K562 (cell line): ENCODE measurements at regions not wholly inside any gene's neighbourhood (a gene's known extent, or its start where the extent isn't known, plus 50 kb on each side); places are given as distances from the start of the nearest gene placed in this dataset.

Experiments used
- ATAC-seq: fragments of 200-7000 bp; cut with Tn5 transposase; 3 replicates; pipeline ENCODE4 v1.9.1; 2020; ENCODE audit warnings: moderate library complexity
- BruUV-seq: library from RNA; stranded (reverse); fragments of 400-500 nt; replicated peaks from 2 replicates; lab custom pipeline; 2021; lab: Mats Ljungman, UMichigan
- CTCF ChIA-PET: fragments of 300-600 bp; formaldehyde crosslinking; extraction: SDS; loops from one replicate; lab custom pipeline; 2021; ENCODE audit warnings: low intra/inter-chr PET ratio; lab: Yijun Ruan, JAX
- POLR2A ChIA-PET: fragments of 300-600, 350-650 bp; sonication (Branson Sonifier 250); formaldehyde crosslinking; extraction: SDS; loops from one replicate; lab custom pipeline; 2021; ENCODE audit warnings: antibody characterized with exemption, inconsistent platforms; lab: Yijun Ruan, JAX
- DNase-seq, 4 experiments: peaks; one replicate each; pipeline versions ENCODE4 v3.0.0 to v3.0.0-alpha.2; 2011 to 2018; ENCODE audit warnings: low spot score in 3 of 4, mixed read lengths in 3 of 4; ENCODE audit errors: extremely low read depth in 1 of 4
- FAIRE-seq: peaks from 2 replicates; lab custom pipeline; 2011; peaks lifted over from hg19 to GRCh38; lab: Jason Lieb, UNC
- H2AFZ ChIP-seq: 2 replicates; pipeline ENCODE4 v1.6.0; 2011; ENCODE audit warnings: low read depth, low read length, control low read depth, inconsistent platforms
- H3K27ac ChIP-seq: fragments of 200-600 bp; 3 replicates; pipeline ENCODE4 v1.8.0; 2011; ENCODE audit warnings: low read depth, mild to moderate bottlenecking, control low read depth, inconsistent platforms, low read length, moderate library complexity, mixed read lengths; ENCODE audit errors: extremely low read depth
- H3K27me3 ChIP-seq, 2 experiments: fragments of 300-600 bp in 1 of 2; 2 replicates in 1 of 2; 3 replicates in 1 of 2; pipeline versions ENCODE4 v1.6.0 to v1.8.0; 2011; ENCODE audit warnings: inconsistent platforms in 2 of 2, low read length in 2 of 2, mild to moderate bottlenecking in 1 of 2, mixed read lengths in 1 of 2, moderate library complexity in 1 of 2; ENCODE audit not compliant: control insufficient read depth in 2 of 2, insufficient read depth in 2 of 2
- H3K36me3 ChIP-seq: fragments of 300-600 bp; 3 replicates; pipeline ENCODE4 v1.8.0; 2011; ENCODE audit warnings: mild to moderate bottlenecking, low read length, inconsistent platforms; ENCODE audit not compliant: control insufficient read depth, insufficient read depth
- H3K4me1 ChIP-seq, 2 experiments: fragments of 200-600 bp in 1 of 2; replicated peaks in 1 of 2; 2 replicates in 1 of 2; 3 replicates in 1 of 2; pipeline versions ENCODE4 v1.5.1 to v1.8.0; 2011; ENCODE audit warnings: inconsistent platforms in 2 of 2, low read length in 2 of 2, mild to moderate bottlenecking in 1 of 2, mixed read lengths in 1 of 2, moderate library complexity in 1 of 2; ENCODE audit not compliant: control insufficient read depth in 2 of 2, insufficient read depth in 2 of 2
- H3K4me2 ChIP-seq: 2 replicates; pipeline ENCODE4 v1.6.1; 2011; ENCODE audit warnings: low read length, control low read depth, inconsistent platforms, mixed read lengths; ENCODE audit not compliant: insufficient read depth
- H3K4me3 ChIP-seq: fragments of 200-600 bp; sonication (generic), shearing (Covaris generic); 2 replicates; pipeline ENCODE4 v1.5.1; 2016; ENCODE audit warnings: control low read depth, inconsistent platforms
- H3K79me2 ChIP-seq: fragments of 200-600 bp; 3 replicates; pipeline ENCODE4 v1.8.0; 2011; ENCODE audit warnings: low read length, inconsistent platforms; ENCODE audit not compliant: control insufficient read depth, insufficient read depth
- H3K9ac ChIP-seq, 2 experiments: 2 replicates each; pipeline versions ENCODE4 v1.6.0 to v1.6.1; 2011; ENCODE audit warnings: low read depth in 2 of 2, low read length in 2 of 2, control low read depth in 1 of 2, inconsistent platforms in 1 of 2, mild to moderate bottlenecking in 1 of 2, mixed read lengths in 1 of 2; ENCODE audit not compliant: insufficient read depth in 1 of 2
- H3K9me1 ChIP-seq: one replicate; pipeline ENCODE4 v1.6.0; 2011; ENCODE audit warnings: inconsistent platforms, mild to moderate bottlenecking, low read length, moderate library complexity; ENCODE audit not compliant: control insufficient read depth, insufficient read depth
- H3K9me3 ChIP-seq: replicated peaks from 2 replicates; pipeline ENCODE4 v1.5.1; 2011; ENCODE audit warnings: low read depth, low read length, inconsistent platforms; ENCODE audit not compliant: control insufficient read depth, insufficient read depth
- H4K20me1 ChIP-seq: replicated peaks from 2 replicates; pipeline ENCODE4 v1.6.1; 2011; ENCODE audit warnings: low read length, inconsistent platforms, mixed read lengths; ENCODE audit not compliant: control insufficient read depth, insufficient read depth
- ATF6 ChIP-seq: sonication (generic); formaldehyde crosslinking; IDR thresholded peaks from 2 replicates; pipeline ENCODE4 v1.4.0; 2020; ENCODE audit warnings: mild to moderate bottlenecking, missing genetic modification reagents
- BRD9 ChIP-seq: fragments of 450-650 bp; IDR thresholded peaks from 2 replicates; pipeline ENCODE4 v1.6.1; 2018; ENCODE audit warnings: low read depth; ENCODE audit not compliant: partially characterized antibody
- HCFC1 ChIP-seq: IDR thresholded peaks from 2 replicates; pipeline ENCODE4 v1.6.1; 2012; ENCODE audit warnings: low read depth, low read length, improper control_type of control experiment
- IFI16 ChIP-seq: fragments of 250-450 bp; sonication (Bioruptor Pico); IDR thresholded peaks from 2 replicates; pipeline ENCODE4 v2.1.2; 2022; ENCODE audit warnings: mild to moderate bottlenecking, inconsistent platforms
- KHSRP ChIP-seq: fragments of 450-650 bp; IDR thresholded peaks from 2 replicates; pipeline ENCODE4 v1.6.1; 2017
- MCM2 ChIP-seq: fragments of 450-650 bp; IDR thresholded peaks from 2 replicates; pipeline ENCODE4 v1.6.1; 2017; ENCODE audit warnings: low read depth, mild to moderate bottlenecking
- NFE2 ChIP-seq: IDR thresholded peaks from 2 replicates; pipeline ENCODE4 v1.6.1; 2014; ENCODE audit warnings: antibody characterized with exemption, low read depth
- NR2C2 ChIP-seq, 2 experiments: fragments of 200-800 bp in 1 of 2; sonication (Bioruptor generic) in 1 of 2; sonication (generic) in 1 of 2; formaldehyde crosslinking in 1 of 2; IDR thresholded peaks; 2 replicates each; pipeline versions ENCODE4 v1.6.1 to v1.8.0; 2016 to 2022; ENCODE audit warnings: mild to moderate bottlenecking in 1 of 2, missing compliant biosample characterization in 1 of 2, missing genetic modification characterization in 1 of 2, missing genetic modification reagents in 1 of 2
- POU5F1 ChIP-seq: fragments of 150-350 bp; IDR thresholded peaks from 2 replicates; pipeline ENCODE4 v1.6.1; 2014; ENCODE audit warnings: borderline replicate concordance, low read length, low read depth, mild to moderate bottlenecking; ENCODE audit not compliant: partially characterized antibody
- RAD51 ChIP-seq: fragments of 450-650 bp; IDR thresholded peaks from 2 replicates; pipeline ENCODE4 v1.7.1; 2016; ENCODE audit warnings: low read depth, mild to moderate bottlenecking, borderline replicate concordance
- STAT5B ChIP-seq: fragments of 250-450 bp; sonication (Bioruptor Pico); IDR thresholded peaks from 2 replicates; pipeline ENCODE4 v1.8.0; 2021; ENCODE audit warnings: mild to moderate bottlenecking, inconsistent platforms
- ZNF124 ChIP-seq: sonication (generic); formaldehyde crosslinking; IDR thresholded peaks from 2 replicates; pipeline ENCODE4 v1.8.1; 2022; ENCODE audit warnings: missing genetic modification reagents
- ZNF23 ChIP-seq: fragments of 250-450 bp; sonication (Bioruptor Pico); IDR thresholded peaks from 2 replicates; pipeline ENCODE4 v1.4.0; 2020; ENCODE audit warnings: mild to moderate bottlenecking
- ZNF354B ChIP-seq: fragments of 250-450 bp; sonication (Bioruptor Pico); IDR thresholded peaks from 2 replicates; pipeline ENCODE4 v1.4.0; 2020
- ZNF592 ChIP-seq: fragments of 450-650 bp; IDR thresholded peaks from 2 replicates; pipeline ENCODE4 v1.6.1; 2017; ENCODE audit warnings: antibody characterized with exemption, mild to moderate bottlenecking
- WGBS: fragments of 100-300 bp; shearing (Covaris generic); methylation state at CpG from one replicate; pipeline ENCODE4 v1.1.6; 2016; ENCODE audit warnings: low coverage, mixed read lengths; ENCODE audit not compliant: insufficient coverage; ENCODE audit errors: missing lambda C conversion rate; 5-methylcytosine and 5-hydroxymethylcytosine counted together
- in situ Hi-C: fragments of 300-500 bp; cut with MboI; formaldehyde crosslinking; loops from 4 replicates; pipeline ENCODE4 v1.15.0; 2018; ENCODE audit warnings: inconsistent platforms, mixed read lengths
- intact Hi-C: fragments of 100-400 bp; cut with micrococcal nuclease; formaldehyde crosslinking; loops from 2 replicates; pipeline ENCODE4 v1.14.2; 2022
- TF ChIP-seq, protein P1 (sequence below): fragments of 450-650 bp; IDR thresholded peaks from 2 replicates; pipeline ENCODE4 v1.6.1; 2017; ENCODE audit warnings: mild to moderate bottlenecking, moderate library complexity

DNA sequence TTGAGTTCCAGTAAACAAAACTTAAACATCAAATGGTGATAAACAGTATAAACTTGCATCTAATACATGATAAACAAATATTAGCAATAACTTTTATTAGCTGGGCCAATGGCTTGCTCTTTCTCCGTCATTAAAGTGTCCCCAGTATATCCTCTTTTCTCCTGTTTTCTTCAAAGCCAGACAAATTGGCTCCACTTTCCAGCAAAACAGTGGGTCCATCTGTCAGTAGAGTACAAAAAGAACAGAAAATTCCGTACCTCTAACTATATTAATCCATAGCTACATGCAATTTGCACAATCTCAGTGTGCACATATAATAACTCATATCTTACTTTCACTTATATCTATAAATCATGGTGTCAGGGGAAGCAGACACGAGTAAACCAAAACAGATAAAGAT, 678.0 kb upstream of the SPRY2 start:
- no peak for ATAC-seq
- CTCF ChIA-PET = no interaction called here
- POLR2A ChIA-PET = no interaction called here
- no peak for TF ChIP-seq BRD9
- TF ChIP-seq, protein P1, sequence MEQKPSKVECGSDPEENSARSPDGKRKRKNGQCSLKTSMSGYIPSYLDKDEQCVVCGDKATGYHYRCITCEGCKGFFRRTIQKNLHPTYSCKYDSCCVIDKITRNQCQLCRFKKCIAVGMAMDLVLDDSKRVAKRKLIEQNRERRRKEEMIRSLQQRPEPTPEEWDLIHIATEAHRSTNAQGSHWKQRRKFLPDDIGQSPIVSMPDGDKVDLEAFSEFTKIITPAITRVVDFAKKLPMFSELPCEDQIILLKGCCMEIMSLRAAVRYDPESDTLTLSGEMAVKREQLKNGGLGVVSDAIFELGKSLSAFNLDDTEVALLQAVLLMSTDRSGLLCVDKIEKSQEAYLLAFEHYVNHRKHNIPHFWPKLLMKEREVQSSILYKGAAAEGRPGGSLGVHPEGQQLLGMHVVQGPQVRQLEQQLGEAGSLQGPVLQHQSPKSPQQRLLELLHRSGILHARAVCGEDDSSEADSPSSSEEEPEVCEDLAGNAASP = no peak
- TF ChIP-seq ZNF354B = no peak
- TF ChIP-seq NR2C2 (CRISPR knock-in tag; IDR thresholded peaks at IDR 0.05) = no peak
- no peak for TF ChIP-seq NR2C2 (tag; IDR thresholded peaks at IDR 0.05)
- TF ChIP-seq ATF6 = no peak
- no peak for TF ChIP-seq KHSRP
- no peak for TF ChIP-seq ZNF23 (CRISPR knock-in tag)
- no peak for TF ChIP-seq STAT5B (CRISPR knock-in tag)
- no peak for TF ChIP-seq HCFC1
- no peak for TF ChIP-seq MCM2
- TF ChIP-seq ZNF124 (CRISPR knock-in tag) = no peak
- TF ChIP-seq POU5F1 = no peak
- TF ChIP-seq IFI16 (CRISPR knock-in tag) = no peak
- TF ChIP-seq RAD51 = no peak
- no peak for TF ChIP-seq ZNF592
- TF ChIP-seq NFE2 = no peak

More for the DNA sequence above, 678.0 kb upstream of the SPRY2 start:
- Histone ChIP-seq H3K9ac (no peak overlapping the region), H3K4me1 (no peaks in the 10 kb centered on the region), H3K36me3 (no peaks in the 10 kb centered on the region), H3K4me2 (no peak overlapping the region), H3K79me2 (no peaks in the 10 kb centered on the region), H3K27ac (no peak overlapping the region), H3K9me1 (no peaks in the 10 kb centered on the region), H2AFZ (no peak overlapping the region), H4K20me1 (no peaks in the 10 kb centered on the region), H3K4me3 (no peak overlapping the region), H3K9me3 (no peaks in the 10 kb centered on the region), H3K27me3 (no peaks in the 10 kb centered on the region)
- WGBS = 0% methylated on average over 3 of the region's 3 CpGs
- no peak for DNase-seq
- intact Hi-C loops (loop anchor here (5.0 to 10.0 kb wide), 2 partner anchors 1337 to 1464 kb away; no protein-coding TSS in a partner anchor), in situ Hi-C loops (no loop called here)
- no peak for FAIRE-seq
- no TSS peak for BruUV-seq
